HCT116 (cell line): ENCODE measurements at regions not wholly inside any gene's neighbourhood (a gene's known extent, or its start where the extent isn't known, plus 50 kb on each side); places are given as distances from the start of the nearest gene placed in this dataset.

ENCODE experiments used
- ATAC-seq: fragments of 200-7000 bp; cut with Tn5 transposase; 2 replicates; pipeline ENCODE4 v1.9.1; 2020; ENCODE audit warnings: mild to moderate bottlenecking, moderate library complexity
- BruUV-seq: library from RNA; stranded (reverse); fragments of 400-500 nt; replicated peaks from 2 replicates; lab custom pipeline; 2021; lab: Mats Ljungman, UMichigan
- CTCF ChIA-PET: fragments of 300-600 bp; sonication (Branson Sonifier 250); formaldehyde crosslinking; loops from one replicate; lab custom pipeline; 2021; ENCODE audit warnings: antibody characterized with exemption; lab: Charles Lee
- POLR2A ChIA-PET: fragments of 300-600, 350-600 bp; sonication (Branson Sonifier 250); formaldehyde crosslinking; loops from one replicate; lab custom pipeline; 2021; ENCODE audit warnings: antibody characterized with exemption; lab: Charles Lee
- RAD21 ChIA-PET, 2 experiments: fragments of 300-600 bp; sonication (Branson Sonifier 250); formaldehyde crosslinking; loops; one replicate each; lab custom pipeline; 2023; ENCODE audit warnings: low total read pairs in 2 of 2; ENCODE audit not compliant: uncharacterized antibody in 2 of 2, unreplicated experiment in 2 of 2, low non-redundant PET in 1 of 2; lab: Charles Lee
- DNase-seq: peaks from one replicate; pipeline ENCODE4 v3.0.0-alpha.2; 2010; ENCODE audit warnings: low read depth, low spot score
- H2AFZ ChIP-seq: fragments of 200-600 bp; shearing (Covaris generic), sonication (generic); 2 replicates; pipeline ENCODE4 v1.6.1; 2017; ENCODE audit warnings: low read depth, mixed run types, mixed read lengths, antibody characterized with exemption, low read length; ENCODE audit not compliant: poor library complexity, severe bottlenecking
- H3K27ac ChIP-seq: 2 replicates; pipeline ENCODE4 v1.5.1; 2012; ENCODE audit warnings: low read depth, low read length
- H3K27me3 ChIP-seq: fragments of 200-600 bp; sonication (generic); 2 replicates; pipeline ENCODE4 v1.6.1; 2016; ENCODE audit warnings: mixed run types, low read length, mixed read lengths; ENCODE audit not compliant: insufficient read depth
- H3K36me3 ChIP-seq, 2 experiments: fragments of 200-500 bp in 1 of 2; fragments of 200-600 bp in 1 of 2; sonication (Bioruptor generic) in 1 of 2; sonication (generic) in 1 of 2; 2 replicates each; pipeline versions ENCODE4 v1.5.1 to v1.6.1; 2014 to 2016; ENCODE audit warnings: low read length in 2 of 2, inconsistent platforms in 1 of 2, mixed read lengths in 1 of 2, mixed run types in 1 of 2; ENCODE audit not compliant: insufficient read depth in 2 of 2, control insufficient read depth in 1 of 2
- H3K4me1 ChIP-seq, 2 experiments: fragments of 200-600 bp in 1 of 2; sonication (generic) in 1 of 2; 2 replicates each; pipeline versions ENCODE4 v1.5.1 to v1.6.1; 2012 to 2017; ENCODE audit warnings: low read length in 2 of 2, inconsistent platforms in 1 of 2, mild to moderate bottlenecking in 1 of 2, mixed read lengths in 1 of 2, mixed run types in 1 of 2, moderate library complexity in 1 of 2; ENCODE audit not compliant: insufficient read depth in 2 of 2, control insufficient read depth in 1 of 2
- H3K4me2 ChIP-seq: fragments of 200-600 bp; sonication (generic); 2 replicates; pipeline ENCODE4 v1.6.1; 2017; ENCODE audit warnings: mixed run types, low read length, mixed read lengths
- H3K4me3 ChIP-seq, 2 experiments: fragments of 200-600 bp in 1 of 2; sonication (generic) in 1 of 2; replicated peaks in 1 of 2; 2 replicates each; pipeline ENCODE4 v1.5.1; 2011 to 2016; ENCODE audit warnings: low read length in 2 of 2, control low read depth in 1 of 2, low read depth in 1 of 2, mild to moderate bottlenecking in 1 of 2, mixed read lengths in 1 of 2, mixed run types in 1 of 2
- H3K79me2 ChIP-seq: fragments of 200-600 bp; sonication (generic); 2 replicates; pipeline ENCODE4 v1.6.1; 2017; ENCODE audit warnings: mild to moderate bottlenecking, mixed run types, low read length, moderate library complexity, mixed read lengths; ENCODE audit not compliant: insufficient read depth
- H3K9ac ChIP-seq: fragments of 200-600 bp; sonication (generic); 2 replicates; pipeline ENCODE4 v1.6.1; 2016; ENCODE audit warnings: low read length, mixed read lengths
- H3K9me2 ChIP-seq: fragments of 200-600 bp; sonication (generic), shearing (Covaris generic); 2 replicates; pipeline ENCODE4 v1.6.1; 2017; ENCODE audit warnings: mixed run types, mild to moderate bottlenecking, moderate library complexity; ENCODE audit not compliant: insufficient read depth
- H3K9me3 ChIP-seq, 2 experiments: fragments of 200-500 bp in 1 of 2; fragments of 200-600 bp in 1 of 2; sonication (Bioruptor generic) in 1 of 2; sonication (generic) in 1 of 2; 2 replicates each; pipeline ENCODE4 v1.6.1; 2014 to 2017; ENCODE audit warnings: low read length in 2 of 2, mixed read lengths in 2 of 2, inconsistent platforms in 1 of 2, low read depth in 1 of 2, mild to moderate bottlenecking in 1 of 2, mixed run types in 1 of 2, moderate library complexity in 1 of 2; ENCODE audit not compliant: control insufficient read depth in 1 of 2, insufficient read depth in 1 of 2
- H4K20me1 ChIP-seq: fragments of 200-600 bp; sonication (generic), shearing (Covaris generic); 2 replicates; pipeline ENCODE4 v1.6.1; 2017; ENCODE audit warnings: mixed run types, mild to moderate bottlenecking, moderate library complexity; ENCODE audit not compliant: insufficient read depth
- CBX3 ChIP-seq: IDR thresholded peaks from 2 replicates; pipeline ENCODE4 v1.6.1; 2012; ENCODE audit warnings: low read depth
- CEBPB ChIP-seq: IDR thresholded peaks from 2 replicates; pipeline ENCODE4 v1.6.1; 2012; ENCODE audit warnings: low read depth
- ELF1 ChIP-seq: IDR thresholded peaks from 2 replicates; pipeline ENCODE4 v1.6.1; 2012; ENCODE audit warnings: low read depth, borderline replicate concordance
- MAX ChIP-seq: IDR thresholded peaks from 2 replicates; pipeline ENCODE4 v1.6.1; 2012
- POLR2A ChIP-seq: IDR thresholded peaks from 2 replicates; pipeline ENCODE4 v1.7.0; 2011; ENCODE audit warnings: borderline replicate concordance; ENCODE audit not compliant: insufficient read depth, insufficient read length; ENCODE audit errors: extremely low read depth
- POLR2AphosphoS5 ChIP-seq: IDR thresholded peaks from 2 replicates; pipeline ENCODE4 v1.6.1; 2011; ENCODE audit warnings: mild to moderate bottlenecking, low read depth, low read length, moderate library complexity
- REST ChIP-seq: IDR thresholded peaks from 2 replicates; pipeline ENCODE4 v1.6.1; 2012; ENCODE audit warnings: low read depth
- SRF ChIP-seq: IDR thresholded peaks from 2 replicates; pipeline ENCODE4 v1.6.1; 2012; ENCODE audit warnings: low read depth
- YY1 ChIP-seq: IDR thresholded peaks from 2 replicates; pipeline ENCODE4 v1.6.1; 2011; ENCODE audit warnings: low read length, low read depth, moderate library complexity, mild to moderate bottlenecking; ENCODE audit not compliant: insufficient replicate concordance; ENCODE audit errors: extremely low read depth
- ZBTB33 ChIP-seq: IDR thresholded peaks from 2 replicates; pipeline ENCODE4 v1.6.1; 2011; ENCODE audit warnings: mild to moderate bottlenecking, low read length, moderate library complexity; ENCODE audit not compliant: insufficient replicate concordance; ENCODE audit errors: extremely low read depth
- ZNF274 ChIP-seq: fragments of 200-500 bp; sonication (Bioruptor generic); IDR thresholded peaks from 2 replicates; pipeline ENCODE4 v1.6.1; 2014; ENCODE audit warnings: mild to moderate bottlenecking, low read depth, low read length, inconsistent platforms
- intact Hi-C: fragments of 100-400 bp; cut with micrococcal nuclease; formaldehyde crosslinking; loops from 2 replicates; pipeline ENCODE4 v1.10.0; 2022

- Histone ChIP-seq H4K20me1 (no peaks in the 10 kb centered on the region), H3K79me2 (no peaks in the 10 kb centered on the region), H3K4me2 (no peak overlapping the region), H2AFZ (no peak overlapping the region), H3K4me3 (no peak overlapping the region), H3K9me2 (no peaks in the 10 kb centered on the region), H3K27me3 (no peaks in the 10 kb centered on the region), H3K27ac (no peak overlapping the region), H3K4me1 (no peaks in the 10 kb centered on the region), H3K36me3 (no peaks in the 10 kb centered on the region), H3K9ac (no peak overlapping the region), H3K9me3 (no peaks in the 10 kb centered on the region)
- ChIA-PET POLR2A (no interaction called here), RAD21 (no interaction called here), CTCF (no interaction called here)
- intact Hi-C loops: no loop called here
- no TSS peak for BruUV-seq
- DNase-seq (no peak), ATAC-seq (no peak)
- TF ChIP-seq ELF1 (no peak), MAX (no peak), ZNF274 (no peak), ZBTB33 (no peak), CBX3 (no peak), YY1 (no peak), CEBPB (no peak), POLR2A (no peak), SRF (no peak), POLR2AphosphoS5 (no peak), REST (no peak)
- TF ChIP-seq, all 23 proteins: peak for 0
Observed at GRCh38 chrX:87403551-87403950, 114.1 kb upstream of the KLHL4 start.
